HEK293 (cell line): ENCODE measurements at regions not wholly inside any gene's neighbourhood (a gene's known extent, or its start where the extent isn't known, plus 50 kb on each side); places are given as distances from the start of the nearest gene placed in this dataset.

Source experiments
- CTCF ChIA-PET: fragments of 350-600 bp; formaldehyde crosslinking; extraction: SDS; loops from one replicate; lab custom pipeline; 2021; ENCODE audit warnings: antibody characterized with exemption; lab: Yijun Ruan, JAX
- POLR2A ChIA-PET: fragments of 300-600 bp; formaldehyde crosslinking; extraction: SDS; loops from one replicate; lab custom pipeline; 2020; ENCODE audit warnings: antibody characterized with exemption, inconsistent platforms; lab: Yijun Ruan, JAX
- H3K27ac ChIP-seq: fragments of 200-500 bp; sonication (Bioruptor generic); 2 replicates; pipeline ENCODE4 v1.5.1; 2014; ENCODE audit warnings: low read depth, low read length, control low read depth, inconsistent platforms; ENCODE audit errors: extremely low read depth
- H3K36me3 ChIP-seq, 2 experiments: fragments of 200-500 bp in 1 of 2; sonication (Bioruptor generic) in 1 of 2; 1 replicate in 1 of 2; 2 replicates in 1 of 2; pipeline ENCODE4 v1.5.1; 2014 to 2017; ENCODE audit warnings: inconsistent platforms in 2 of 2, low read length in 2 of 2; ENCODE audit not compliant: control insufficient read depth in 2 of 2, insufficient read depth in 1 of 2
- H3K4me1 ChIP-seq: fragments of 200-500 bp; sonication (Bioruptor generic); 2 replicates; pipeline ENCODE4 v1.5.1; 2014; ENCODE audit warnings: mild to moderate bottlenecking, low read length, inconsistent platforms; ENCODE audit not compliant: control insufficient read depth, insufficient read depth
- H3K4me3 ChIP-seq: 2 replicates; pipeline ENCODE4 v1.5.1; 2011; ENCODE audit warnings: low read depth, mild to moderate bottlenecking, control low read depth, low read length, moderate library complexity
- H3K9me3 ChIP-seq: fragments of 200-500 bp; sonication (Bioruptor generic); 2 replicates; pipeline ENCODE4 v1.5.1; 2014; ENCODE audit warnings: low read depth, low read length, inconsistent platforms; ENCODE audit not compliant: control insufficient read depth, insufficient read depth
- KLF10 ChIP-seq: fragments of 450-650 bp; IDR thresholded peaks from 2 replicates; pipeline ENCODE4 v1.5.1; 2018; ENCODE audit warnings: missing biosample characterization, mild to moderate bottlenecking, missing genetic modification characterization
- KLF17 ChIP-seq: fragments of 450-650 bp; formaldehyde crosslinking; IDR thresholded peaks from 2 replicates; pipeline ENCODE4 v1.5.1; 2016; ENCODE audit warnings: missing biosample characterization, missing genetic modification characterization
- SCRT1 ChIP-seq: fragments of 450-650 bp; formaldehyde crosslinking; IDR thresholded peaks from 2 replicates; pipeline ENCODE4 v1.5.1; 2016; ENCODE audit warnings: missing biosample characterization, missing genetic modification characterization, borderline replicate concordance
- ZBTB10 ChIP-seq: fragments of 450-650 bp; formaldehyde crosslinking; IDR thresholded peaks from 2 replicates; pipeline ENCODE4 v1.5.1; 2016; ENCODE audit warnings: missing biosample characterization, missing genetic modification characterization
- ZBTB6 ChIP-seq: fragments of 450-650 bp; formaldehyde crosslinking; IDR thresholded peaks from 2 replicates; pipeline ENCODE4 v1.5.1; 2017; ENCODE audit warnings: missing biosample characterization, missing genetic modification characterization
- ZNF146 ChIP-seq: fragments of 450-650 bp; formaldehyde crosslinking; IDR thresholded peaks from 2 replicates; pipeline ENCODE4 v1.5.1; 2016; ENCODE audit warnings: missing biosample characterization, missing genetic modification characterization
- ZNF280D ChIP-seq: fragments of 450-650 bp; formaldehyde crosslinking; IDR thresholded peaks from 2 replicates; pipeline ENCODE4 v1.5.1; 2016; ENCODE audit warnings: missing biosample characterization, missing genetic modification characterization
- ZNF302 ChIP-seq: fragments of 450-650 bp; formaldehyde crosslinking; IDR thresholded peaks from 2 replicates; pipeline ENCODE4 v1.5.1; 2016; ENCODE audit warnings: missing biosample characterization, missing genetic modification characterization, low read depth
- ZNF341 ChIP-seq: fragments of 450-650 bp; formaldehyde crosslinking; IDR thresholded peaks from 2 replicates; pipeline ENCODE4; 2016; ENCODE audit warnings: low read depth, missing biosample characterization, missing genetic modification characterization
- ZNF362 ChIP-seq: fragments of 450-650 bp; formaldehyde crosslinking; IDR thresholded peaks from 2 replicates; pipeline ENCODE4 v1.5.1; 2016; ENCODE audit warnings: missing biosample characterization, missing genetic modification characterization
- ZNF37A ChIP-seq: fragments of 450-650 bp; IDR thresholded peaks from 2 replicates; pipeline ENCODE4 v1.5.1; 2018; ENCODE audit warnings: missing biosample characterization, missing genetic modification characterization
- ZNF521 ChIP-seq: fragments of 450-650 bp; formaldehyde crosslinking; IDR thresholded peaks from 2 replicates; pipeline ENCODE4 v1.5.1; 2017; ENCODE audit warnings: missing biosample characterization, mild to moderate bottlenecking, missing genetic modification characterization
- ZNF549 ChIP-seq: fragments of 450-650 bp; IDR thresholded peaks from 2 replicates; pipeline ENCODE4 v1.5.1; 2018; ENCODE audit warnings: missing biosample characterization, missing genetic modification characterization, mild to moderate bottlenecking, inconsistent platforms, moderate library complexity
- ZNF596 ChIP-seq: fragments of 450-650 bp; IDR thresholded peaks from 2 replicates; pipeline ENCODE4 v1.5.0; 2018; ENCODE audit warnings: missing biosample characterization, mild to moderate bottlenecking, missing genetic modification characterization, moderate library complexity
- ZNF600 ChIP-seq: fragments of 450-650 bp; formaldehyde crosslinking; IDR thresholded peaks from 2 replicates; pipeline ENCODE4 v1.5.1; 2016; ENCODE audit warnings: missing biosample characterization, missing genetic modification characterization
- ZNF654 ChIP-seq: fragments of 450-650 bp; formaldehyde crosslinking; IDR thresholded peaks from 2 replicates; pipeline ENCODE4 v1.5.1; 2016; ENCODE audit warnings: low read depth, missing biosample characterization, missing genetic modification characterization
- ZNF660 ChIP-seq: fragments of 450-650 bp; IDR thresholded peaks from 2 replicates; pipeline ENCODE4 v1.5.1; 2018; ENCODE audit warnings: missing biosample characterization, mild to moderate bottlenecking, missing genetic modification characterization
- ZNF701 ChIP-seq: fragments of 450-650 bp; formaldehyde crosslinking; IDR thresholded peaks from 2 replicates; pipeline ENCODE4 v1.5.1; 2016; ENCODE audit warnings: missing biosample characterization, missing genetic modification characterization

- TF ChIP-seq ZBTB10 (tag by site-specific recombination) (no peak), ZNF600 (tag by site-specific recombination) (no peak)
Measured at GRCh38 chr6:74577619-74578018, 628.2 kb downstream of the COL12A1 start (continued).

GRCh38 chr6:74574794-74575193 lies 631.1 kb downstream of the COL12A1 start:
- TF ChIP-seq ZNF654 (tag by site-specific recombination) (peak; percentile 22; the same call in 1 of the 2 replicates), SCRT1 (tag by site-specific recombination) (no peak)
- Histone ChIP-seq H3K27ac (no peak overlapping the region), H3K36me3 (no peaks in the 10 kb centered on the region), H3K4me1 (no peaks in the 10 kb centered on the region), H3K9me3 (no peaks in the 10 kb centered on the region), H3K4me3 (no peak overlapping the region)
- POLR2A ChIA-PET, result no interaction called here
- CTCF ChIA-PET, result interaction anchor here (0.7 to 1.6 kb wide), 6 partner anchors 11 to 836 kb away, joined by 3 to 10 read pairs (median 6); no protein-coding TSS in a partner anchor

- Histone ChIP-seq H3K27ac (no peak overlapping the region), H3K4me1 (no peaks in the 10 kb centered on the region), H3K9me3 (no peaks in the 10 kb centered on the region), H3K4me3 (no peak overlapping the region), H3K36me3 (no peaks in the 10 kb centered on the region)
- ChIA-PET CTCF (interaction anchor here (0.8 to 1.3 kb wide), 3 partner anchors 20 to 834 kb away, joined by 3 to 4 read pairs (median 4); no protein-coding TSS in a partner anchor), POLR2A (no interaction called here)
- TF ChIP-seq ZNF146 (tag by site-specific recombination) (no peak), ZNF362 (no peak)
Measured at GRCh38 chr6:74573613-74574012, 632.2 kb downstream of the COL12A1 start.

- no peak overlapping the region for H3K27ac ChIP-seq
- ChIA-PET POLR2A (no interaction called here), CTCF (interaction anchor here (0.6 kb wide), 1 partner anchor 883 kb away, joined by 6 read pairs; no protein-coding TSS in a partner anchor)
- TF ChIP-seq ZNF701 (tag by site-specific recombination) (no peak), ZNF549 (no peak), ZNF302 (tag by site-specific recombination) (no peak), KLF17 (no peak), ZNF660 (tag by site-specific recombination) (no peak), KLF10 (tag by site-specific recombination) (no peak), ZNF521 (tag by site-specific recombination) (no peak), ZBTB6 (tag by site-specific recombination) (no peak), ZNF341 (tag by site-specific recombination) (no peak), ZNF596 (tag by site-specific recombination) (no peak), ZNF280D (tag by site-specific recombination) (no peak), ZNF37A (tag by site-specific recombination) (no peak)
- no peak overlapping the region for H3K4me3 ChIP-seq
- no peaks in the 10 kb centered on the region for H3K36me3 ChIP-seq
- no peaks in the 10 kb centered on the region for H3K9me3 ChIP-seq
- no peaks in the 10 kb centered on the region for H3K4me1 ChIP-seq
Measured at GRCh38 chr6:74570044-74570443, 635.8 kb downstream of the COL12A1 start.
